ENCODE measurements at regions not wholly inside any gene's neighbourhood (a gene's known extent, or its start where the extent isn't known, plus 50 kb on each side); places are given as distances from the start of the nearest gene placed in this dataset.

DNA sequence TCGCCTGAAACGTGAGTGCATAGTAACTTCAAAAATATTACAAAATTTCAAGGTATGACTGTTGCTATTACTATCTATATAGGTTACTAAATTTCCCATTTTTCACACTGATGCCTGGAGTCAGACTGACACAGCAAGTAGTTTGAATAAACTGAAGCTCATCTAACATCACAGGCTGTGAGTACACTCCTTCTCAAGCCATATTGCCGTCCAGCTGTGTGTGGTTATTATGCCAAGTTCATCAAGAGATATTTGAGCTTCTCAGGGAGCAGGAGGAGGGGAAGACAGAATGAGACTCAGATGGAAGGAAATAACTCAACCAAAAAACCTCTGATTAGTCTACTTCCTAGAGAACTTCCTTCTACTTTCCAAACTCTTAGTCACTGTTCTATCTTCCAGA is 473.9 kb downstream of the TOX3 start:
- intact Hi-C loops (cut with micrococcal nuclease): no loop called here
- Histone ChIP-seq H3K27ac (ENCODE audit: low read depth, low read length) (no peak overlapping the region), H3K4me1 (ENCODE audit: insufficient read depth, low read length) (no peaks in the 10 kb centered on the region), H3K4me3 (ENCODE audit: low read length in 2 of 2) (no peak overlapping the region), H3K36me3 (ENCODE audit: insufficient read depth, low read length) (no peaks in the 10 kb centered on the region), H3K27me3 (ENCODE audit: insufficient read depth, low read length) (no peaks in the 10 kb centered on the region), H3K9me3 (ENCODE audit: control insufficient read depth in 1 of 2, low read length in 2 of 2) (no peaks in the 10 kb centered on the region)
- Mint-ChIP-seq H3K4me3 (no peak overlapping the region), H3K4me1 (no peaks in the 10 kb centered on the region), H3K27me3 (no peaks in the 10 kb centered on the region), H3K36me3 (no peaks in the 10 kb centered on the region), H3K9me3 (peaks cover 0 to 7% (median 3%) of the 10 kb centered on the region in 8 donors), H3K27ac (no peak overlapping the region)
- no peak for DNase-seq
- ChIA-PET CTCF (ENCODE audit: partially characterized antibody) (no interaction called here), POLR2A (ENCODE audit: partially characterized antibody) (no interaction called here)

DNA sequence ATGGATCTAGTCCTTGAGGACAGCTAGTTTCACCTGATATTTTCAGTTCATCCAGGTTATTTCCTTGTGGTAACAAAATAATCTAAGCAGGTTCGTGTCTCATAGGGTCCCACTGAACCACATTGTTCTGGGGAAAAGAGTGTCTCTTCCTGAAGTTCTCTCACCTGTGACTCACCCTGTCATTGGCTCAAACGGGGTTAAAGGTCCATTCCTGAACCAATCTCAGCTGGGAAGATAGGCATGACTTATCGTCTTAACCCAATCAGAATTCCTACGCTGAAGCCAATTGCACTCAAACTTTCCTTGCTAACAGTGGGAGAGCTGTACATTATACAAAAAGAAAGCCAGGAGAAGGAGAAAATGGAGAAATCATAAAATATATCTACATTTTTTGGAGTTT is 475.8 kb downstream of the TOX3 start:
- H3K36me3 ChIP-seq (ENCODE audit: insufficient read depth, low read length): no peaks in the 10 kb centered on the region
- H3K9me3 ChIP-seq (ENCODE audit: control insufficient read depth in 1 of 2, low read length in 2 of 2): no peaks in the 10 kb centered on the region
- no peak overlapping the region for H3K4me3 ChIP-seq (ENCODE audit: low read length in 2 of 2)
- POLR2A ChIA-PET (ENCODE audit: partially characterized antibody): no interaction called here
- DNase-seq: no peak
- intact Hi-C loops (cut with micrococcal nuclease): no loop called here
- H3K27ac ChIP-seq (ENCODE audit: low read depth, low read length): no peak overlapping the region
- no peaks in the 10 kb centered on the region for H3K27me3 ChIP-seq (ENCODE audit: insufficient read depth, low read length)
- no peak overlapping the region for H3K4me3 Mint-ChIP-seq
- H3K9me3 Mint-ChIP-seq: peaks cover 2 to 11% (median 2%) of the 10 kb centered on the region in 8 donors
- H3K4me1 Mint-ChIP-seq: no peaks in the 10 kb centered on the region
- no peaks in the 10 kb centered on the region for H3K4me1 ChIP-seq (ENCODE audit: insufficient read depth, low read length)
- CTCF ChIA-PET (ENCODE audit: partially characterized antibody): no interaction called here
- no peak overlapping the region for H3K27ac Mint-ChIP-seq
- no peaks in the 10 kb centered on the region for H3K36me3 Mint-ChIP-seq
- peaks cover 0 to 1% of the 10 kb centered on the region in 2 donors for H3K27me3 Mint-ChIP-seq

DNA sequence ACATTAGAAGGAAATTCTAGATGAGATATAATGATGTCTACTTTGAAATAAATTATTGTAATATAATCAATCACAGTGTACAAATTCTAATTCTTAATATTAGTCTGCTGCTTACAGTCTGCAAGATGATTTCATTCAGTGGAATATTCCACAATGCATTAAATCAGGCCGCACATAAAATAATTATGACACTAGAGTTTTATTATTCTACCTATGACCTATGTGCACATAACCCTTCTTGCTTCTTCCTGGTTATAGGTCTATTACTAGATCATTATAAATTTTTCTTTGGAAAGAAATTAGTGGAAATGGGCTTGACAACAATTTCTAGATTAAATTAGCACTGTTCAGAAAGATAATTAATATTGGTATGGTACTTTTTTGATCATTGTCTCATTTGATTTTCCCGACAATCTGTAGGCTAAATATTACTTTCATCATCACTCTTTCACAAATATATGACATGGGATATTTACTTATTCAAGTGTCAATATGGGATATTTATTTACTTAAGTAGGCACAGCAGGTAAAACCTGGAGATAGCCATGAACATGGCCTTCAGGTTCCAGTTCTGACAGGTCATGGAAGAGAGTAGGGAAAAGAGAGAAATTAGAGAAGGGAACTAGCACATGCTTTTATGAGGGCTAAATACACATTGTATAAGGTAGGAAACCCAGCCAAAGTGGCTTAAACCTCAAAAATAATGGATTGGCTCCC is 476.4 kb downstream of the TOX3 start:
- H3K9me3 Mint-ChIP-seq: peaks cover 0 to 10% (median 5%) of the 10 kb centered on the region in 8 donors
- Histone ChIP-seq H3K9me3 (ENCODE audit: control insufficient read depth in 1 of 2, low read length in 2 of 2) (no peaks in the 10 kb centered on the region), H3K4me1 (ENCODE audit: insufficient read depth, low read length) (no peaks in the 10 kb centered on the region), H3K4me3 (ENCODE audit: low read length in 2 of 2) (no peak overlapping the region), H3K27me3 (ENCODE audit: insufficient read depth, low read length) (no peaks in the 10 kb centered on the region), H3K36me3 (ENCODE audit: insufficient read depth, low read length) (no peaks in the 10 kb centered on the region), H3K27ac (ENCODE audit: low read depth, low read length) (no peak overlapping the region)
- intact Hi-C loops (cut with micrococcal nuclease): no loop called here
- H3K36me3 Mint-ChIP-seq: no peaks in the 10 kb centered on the region
- ChIA-PET CTCF (ENCODE audit: partially characterized antibody) (no interaction called here), POLR2A (ENCODE audit: partially characterized antibody) (no interaction called here)
- peaks cover 0 to 1% of the 10 kb centered on the region in 2 donors for H3K27me3 Mint-ChIP-seq
- no peak overlapping the region for H3K27ac Mint-ChIP-seq
- no peak overlapping the region for H3K4me3 Mint-ChIP-seq
- no peak for DNase-seq
- H3K4me1 Mint-ChIP-seq: no peaks in the 10 kb centered on the region

DNA sequence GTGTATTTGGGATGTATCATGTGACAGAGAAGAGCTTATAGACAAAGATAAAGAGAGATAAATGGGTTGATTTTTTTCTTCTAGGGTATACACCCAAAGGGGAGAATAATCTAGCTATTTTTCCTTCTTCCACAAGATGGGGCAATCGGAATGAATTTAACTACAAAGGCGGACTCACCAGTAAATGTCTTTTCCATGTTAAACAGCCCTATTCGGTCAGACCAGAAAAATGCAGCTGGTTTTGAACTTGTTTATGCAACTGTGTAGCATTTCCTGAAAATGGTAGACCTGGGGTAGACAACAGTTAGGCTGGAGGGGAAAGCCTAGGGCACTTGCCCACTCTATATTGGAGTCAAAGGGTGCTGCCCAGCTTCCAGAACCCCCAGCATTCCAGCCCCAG is 477.1 kb downstream of the TOX3 start:
- CTCF ChIA-PET (ENCODE audit: partially characterized antibody): no interaction called here
- no peaks in the 10 kb centered on the region for H3K27me3 ChIP-seq (ENCODE audit: insufficient read depth, low read length)
- POLR2A ChIA-PET (ENCODE audit: partially characterized antibody): no interaction called here
- Mint-ChIP-seq H3K27me3 (peaks cover 0 to 1% of the 10 kb centered on the region in 2 donors), H3K27ac (no peak overlapping the region), H3K4me3 (no peak overlapping the region), H3K36me3 (no peaks in the 10 kb centered on the region), H3K9me3 (peaks cover under 1 to 10% (median 6%) of the 10 kb centered on the region in 8 donors), H3K4me1 (no peaks in the 10 kb centered on the region)
- no peak overlapping the region for H3K4me3 ChIP-seq (ENCODE audit: low read length in 2 of 2)
- H3K9me3 ChIP-seq (ENCODE audit: control insufficient read depth in 1 of 2, low read length in 2 of 2): no peaks in the 10 kb centered on the region
- H3K36me3 ChIP-seq (ENCODE audit: insufficient read depth, low read length): no peaks in the 10 kb centered on the region
- H3K4me1 ChIP-seq (ENCODE audit: insufficient read depth, low read length): no peaks in the 10 kb centered on the region
- intact Hi-C loops (cut with micrococcal nuclease): no loop called here
- no peak overlapping the region for H3K27ac ChIP-seq (ENCODE audit: low read depth, low read length)
- no peak for DNase-seq

DNA sequence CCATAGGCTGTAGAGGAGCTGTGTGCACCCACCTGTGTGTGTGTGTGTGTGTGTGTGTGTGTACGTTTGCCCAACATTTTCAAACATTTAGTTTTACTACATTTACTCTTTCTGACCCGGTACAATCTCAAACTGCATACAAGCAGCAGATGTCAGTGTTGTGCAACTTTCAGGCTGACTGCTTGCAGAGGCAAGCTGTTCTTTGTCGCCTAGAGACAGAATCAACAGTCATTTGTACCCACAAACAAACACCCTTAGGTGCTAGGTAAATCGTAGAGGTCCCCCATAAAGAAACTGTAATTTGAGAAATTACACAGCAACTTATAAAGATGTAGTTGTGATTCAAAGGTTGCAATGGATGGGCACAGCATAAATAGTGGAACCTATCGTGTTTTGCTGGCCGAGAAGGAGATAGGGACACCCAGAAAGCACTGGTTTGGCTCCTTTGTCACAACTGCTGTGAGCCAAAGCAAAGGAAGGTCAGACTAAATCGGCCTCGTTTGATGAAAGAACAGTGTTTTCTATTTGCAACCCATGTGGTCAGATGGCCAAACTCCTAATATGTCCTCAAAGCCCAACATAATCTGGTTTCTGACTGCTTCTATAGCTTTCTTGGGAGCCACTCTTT is 478.4 kb downstream of the TOX3 start:
- peaks cover 3 to 14% (median 7%) of the 10 kb centered on the region in 8 donors for H3K9me3 Mint-ChIP-seq
- intact Hi-C loops (cut with micrococcal nuclease): no loop called here
- H3K9me3 ChIP-seq (ENCODE audit: control insufficient read depth in 1 of 2, low read length in 2 of 2): no peaks in the 10 kb centered on the region
- H3K27me3 Mint-ChIP-seq: peaks cover 0 to 1% of the 10 kb centered on the region in 2 donors
- CTCF ChIA-PET (ENCODE audit: partially characterized antibody): no interaction called here
- no peaks in the 10 kb centered on the region for H3K36me3 ChIP-seq (ENCODE audit: insufficient read depth, low read length)
- no peaks in the 10 kb centered on the region for H3K4me1 Mint-ChIP-seq
- H3K27ac Mint-ChIP-seq: no peak overlapping the region
- H3K36me3 Mint-ChIP-seq: no peaks in the 10 kb centered on the region
- H3K4me3 ChIP-seq (ENCODE audit: low read length in 2 of 2): no peak overlapping the region
- DNase-seq: no peak
- no peak overlapping the region for H3K27ac ChIP-seq (ENCODE audit: low read depth, low read length)
- H3K27me3 ChIP-seq (ENCODE audit: insufficient read depth, low read length): no peaks in the 10 kb centered on the region
- H3K4me3 Mint-ChIP-seq: no peak overlapping the region
- no peaks in the 10 kb centered on the region for H3K4me1 ChIP-seq (ENCODE audit: insufficient read depth, low read length)
- POLR2A ChIA-PET (ENCODE audit: partially characterized antibody): no interaction called here

GRCh38 chr16:52066962-52067361 is 480.0 kb downstream of the TOX3 start:
- no peak overlapping the region for H3K4me3 Mint-ChIP-seq
- POLR2A ChIA-PET (ENCODE audit: partially characterized antibody): no interaction called here
- intact Hi-C loops (cut with micrococcal nuclease): no loop called here

GRCh38 chr16:52056259-52056658 is 490.7 kb downstream of the TOX3 start:
- intact Hi-C loops (cut with micrococcal nuclease): no loop called here
- Histone ChIP-seq H3K27me3 (ENCODE audit: insufficient read depth, low read length) (no peaks in the 10 kb centered on the region), H3K4me1 (ENCODE audit: insufficient read depth, low read length) (no peaks in the 10 kb centered on the region), H3K9me3 (ENCODE audit: control insufficient read depth in 1 of 2, low read length in 2 of 2) (no peaks in the 10 kb centered on the region), H3K4me3 (ENCODE audit: low read length in 2 of 2) (no peak overlapping the region), H3K27ac (ENCODE audit: low read depth, low read length) (no peak overlapping the region), H3K36me3 (ENCODE audit: insufficient read depth, low read length) (no peaks in the 10 kb centered on the region)
- no peak overlapping the region for H3K27ac Mint-ChIP-seq
- POLR2A ChIA-PET (ENCODE audit: partially characterized antibody): no interaction called here
- DNase-seq: no peak
- H3K4me3 Mint-ChIP-seq: no peak overlapping the region
- H3K9me3 Mint-ChIP-seq: peaks cover 0 to 18% (median 3%) of the 10 kb centered on the region in 8 donors
- no peaks in the 10 kb centered on the region for H3K27me3 Mint-ChIP-seq
- CTCF ChIA-PET (ENCODE audit: partially characterized antibody): no interaction called here
- H3K36me3 Mint-ChIP-seq: no peaks in the 10 kb centered on the region
- H3K4me1 Mint-ChIP-seq: no peaks in the 10 kb centered on the region

More at GRCh38 chr16:52066962-52067361, 480.0 kb downstream of the TOX3 start:
- no peaks in the 10 kb centered on the region for H3K9me3 ChIP-seq (ENCODE audit: control insufficient read depth in 1 of 2, low read length in 2 of 2)
- H3K27ac Mint-ChIP-seq: no peak overlapping the region
- DNase-seq: no peak
- no peak overlapping the region for H3K4me3 ChIP-seq (ENCODE audit: low read length in 2 of 2)
- H3K9me3 Mint-ChIP-seq: peaks cover 3 to 12% (median 8%) of the 10 kb centered on the region in 8 donors
- no peaks in the 10 kb centered on the region for H3K36me3 ChIP-seq (ENCODE audit: insufficient read depth, low read length)
- no peaks in the 10 kb centered on the region for H3K36me3 Mint-ChIP-seq
- H3K4me1 Mint-ChIP-seq: no peaks in the 10 kb centered on the region
- CTCF ChIA-PET (ENCODE audit: partially characterized antibody): no interaction called here
- no peak overlapping the region for H3K27ac ChIP-seq (ENCODE audit: low read depth, low read length)
- H3K4me1 ChIP-seq (ENCODE audit: insufficient read depth, low read length): no peaks in the 10 kb centered on the region
- H3K27me3 ChIP-seq (ENCODE audit: insufficient read depth, low read length): no peaks in the 10 kb centered on the region
- H3K27me3 Mint-ChIP-seq: peaks cover 0 to 1% of the 10 kb centered on the region in 2 donors

Measured in CD4-positive, alpha-beta memory T cell (primary cell).